Glomerular visceral epithelial cell (primary cell): ENCODE measurements at regions not wholly inside any gene's neighbourhood (a gene's known extent, or its start where the extent isn't known, plus 50 kb on each side); places are given as distances from the start of the nearest gene placed in this dataset.
"Not testable (repeated sequence)": the region's sequence is repeated elsewhere in the genome, so short reads cannot be mapped to it uniquely, and the experiment has no call there.

Source experiments
- DNase-seq: peaks from one replicate; pipeline ENCODE4 v3.0.0-alpha.2; 2016; ENCODE audit errors: extremely low spot score

GRCh38 chr16:9340526-9341256 lies 249.2 kb downstream of the HAPSTR1 start:
- no peak for DNase-seq

DNA sequence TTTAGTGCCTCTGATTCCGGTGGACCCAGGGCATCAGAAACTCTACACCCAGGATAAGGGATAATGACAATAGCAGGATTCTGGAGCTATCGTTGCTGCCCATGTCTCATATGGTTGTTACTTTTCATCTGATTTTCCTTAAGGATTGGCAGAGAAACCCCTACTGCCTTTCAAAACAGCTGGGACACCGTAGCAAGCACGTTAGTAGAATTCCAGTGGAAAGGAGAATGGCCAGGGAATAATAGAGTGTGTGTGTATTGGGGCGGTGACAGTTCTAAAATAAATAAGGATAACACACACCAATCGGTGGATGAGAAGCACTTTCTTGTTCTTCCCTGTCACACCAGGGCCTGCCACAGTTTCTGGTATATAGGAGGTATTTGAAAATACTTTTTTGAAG lies 251.8 kb downstream of the HAPSTR1 start:
- DNase-seq = no peak

- DNase-seq = no peak
Measured at GRCh38 chr16:9344508-9344907, 253.1 kb downstream of the HAPSTR1 start.

DNA sequence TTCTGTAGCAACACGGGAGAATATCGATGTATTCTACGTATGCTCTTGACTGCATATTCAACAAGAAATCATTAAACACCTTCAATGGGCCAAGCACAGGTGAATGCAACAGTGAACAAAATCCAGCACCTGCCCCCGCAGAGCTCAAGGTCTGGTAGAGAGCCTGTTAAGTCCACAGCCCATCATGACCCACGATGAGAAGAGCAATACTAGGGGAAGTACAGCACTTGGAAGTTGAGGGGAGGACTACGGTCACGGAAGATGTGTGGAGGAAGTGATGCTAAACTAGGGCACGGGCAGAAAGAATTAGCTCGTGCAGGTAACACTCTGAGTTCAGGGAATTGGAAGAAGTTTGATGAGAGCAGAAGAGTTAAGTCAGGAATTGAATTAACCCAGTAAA lies 253.6 kb downstream of the HAPSTR1 start:
- DNase-seq = no peak

- DNase-seq = no peak
Measured at GRCh38 chr16:9345880-9346279, 254.4 kb downstream of the HAPSTR1 start.

DNA sequence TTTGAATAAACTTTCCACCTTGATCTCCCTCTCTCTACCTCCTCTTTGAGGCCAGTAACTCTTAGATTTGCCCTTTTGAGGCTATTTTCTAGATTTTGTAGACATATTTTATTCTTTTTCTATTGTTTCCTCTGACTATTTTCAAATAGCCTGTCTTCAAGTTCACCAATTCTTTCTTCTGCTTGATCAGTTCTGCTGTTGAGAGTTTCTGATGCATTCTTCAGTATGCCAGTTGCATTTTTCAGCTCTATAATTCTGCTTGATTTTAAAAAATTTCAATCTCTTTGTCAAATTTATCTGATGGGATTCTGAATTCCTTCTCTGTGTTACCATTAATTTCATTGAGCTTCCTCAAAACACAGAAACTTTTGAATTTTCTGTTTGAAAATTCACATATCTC lies 257.5 kb downstream of the HAPSTR1 start:
- no peak for DNase-seq

GRCh38 chr16:9349373-9349960 lies 258.0 kb downstream of the HAPSTR1 start:
- not testable (repeated sequence) for DNase-seq

GRCh38 chr16:9350119-9350799 lies 258.8 kb downstream of the HAPSTR1 start:
- not testable (repeated sequence) for DNase-seq

GRCh38 chr16:9351440-9351839 lies 260.0 kb downstream of the HAPSTR1 start:
- DNase-seq = no peak

- DNase-seq = no peak
Measured at GRCh38 chr16:9351841-9352434, 260.5 kb downstream of the HAPSTR1 start.

- DNase-seq = no peak
Measured at GRCh38 chr16:9357829-9358228, 266.4 kb downstream of the HAPSTR1 start.

- no peak for DNase-seq
Measured at GRCh38 chr16:9360075-9360474, 268.6 kb downstream of the HAPSTR1 start.

GRCh38 chr16:9362050-9362449 lies 270.6 kb downstream of the HAPSTR1 start:
- no peak for DNase-seq

- DNase-seq = no peak
Measured at GRCh38 chr16:9362604-9363003, 271.2 kb downstream of the HAPSTR1 start.

- no peak for DNase-seq
Measured at GRCh38 chr16:9363520-9363919, 272.1 kb downstream of the HAPSTR1 start.

GRCh38 chr16:9364721-9365369 lies 273.4 kb downstream of the HAPSTR1 start:
- DNase-seq = no peak

DNA sequence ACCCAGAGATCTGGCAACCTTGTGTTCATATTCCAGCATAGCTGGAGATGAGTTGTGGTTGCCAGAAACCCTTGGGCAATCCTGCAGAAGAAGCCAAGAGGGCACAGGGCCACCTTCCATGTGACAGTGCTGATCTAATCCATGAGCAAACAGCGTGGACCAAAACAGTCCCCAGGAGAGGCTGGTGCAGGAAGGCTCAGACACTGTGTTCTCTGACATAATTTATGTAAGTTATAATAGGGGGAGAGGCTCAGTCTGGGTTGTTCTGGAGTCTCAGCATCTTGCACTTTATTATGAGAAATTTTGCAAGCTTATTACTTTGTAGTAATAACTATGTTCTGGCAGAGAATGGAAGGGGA lies 273.9 kb downstream of the HAPSTR1 start:
- DNase-seq = no peak

DNA sequence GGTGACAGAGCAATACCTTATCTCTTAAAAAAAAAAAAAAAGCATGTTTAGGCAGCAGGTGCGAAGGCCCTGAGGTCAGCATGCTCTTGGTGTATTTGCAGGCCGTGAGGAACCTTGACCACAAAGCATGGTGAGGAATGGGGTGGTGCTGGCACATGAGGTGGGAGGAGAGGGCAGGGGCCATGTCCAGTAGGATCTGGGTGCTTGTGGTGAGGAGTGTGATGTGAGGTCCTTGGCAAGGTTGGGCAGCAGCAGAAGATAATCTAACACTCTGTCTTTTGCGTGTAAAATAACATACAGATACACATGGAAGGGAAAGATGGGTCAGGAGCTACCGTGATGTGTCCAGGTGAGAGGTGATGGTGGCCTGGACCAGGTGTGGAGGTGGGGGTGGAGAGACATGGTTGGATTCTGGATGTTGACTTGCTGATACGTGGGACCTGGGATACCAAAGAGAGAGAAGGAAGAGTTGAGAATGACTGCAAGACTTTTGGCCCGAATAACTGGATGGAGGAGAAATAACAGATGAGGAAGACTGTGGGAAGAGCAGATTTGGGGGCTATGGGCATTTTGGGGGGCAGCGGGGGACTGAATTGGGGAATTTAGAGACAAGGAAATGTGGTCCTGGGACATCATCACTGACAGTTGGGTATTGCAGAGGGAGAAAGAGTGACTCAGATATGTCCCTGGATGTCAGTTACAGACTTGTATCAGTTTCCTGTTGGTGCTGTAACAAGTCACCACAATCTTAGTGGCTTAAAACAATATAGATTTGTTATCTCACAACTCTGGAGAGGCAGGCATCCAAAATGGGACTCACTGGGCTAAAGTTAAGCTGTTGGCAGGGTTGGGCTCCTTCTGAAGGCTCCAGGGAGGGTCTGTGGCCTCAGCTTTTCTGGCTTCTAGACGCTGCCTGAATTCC lies 274.9 kb downstream of the HAPSTR1 start:
- DNase-seq = no peak

- DNase-seq = no peak
Measured at GRCh38 chr16:9370061-9370491, 278.6 kb downstream of the HAPSTR1 start.

DNA sequence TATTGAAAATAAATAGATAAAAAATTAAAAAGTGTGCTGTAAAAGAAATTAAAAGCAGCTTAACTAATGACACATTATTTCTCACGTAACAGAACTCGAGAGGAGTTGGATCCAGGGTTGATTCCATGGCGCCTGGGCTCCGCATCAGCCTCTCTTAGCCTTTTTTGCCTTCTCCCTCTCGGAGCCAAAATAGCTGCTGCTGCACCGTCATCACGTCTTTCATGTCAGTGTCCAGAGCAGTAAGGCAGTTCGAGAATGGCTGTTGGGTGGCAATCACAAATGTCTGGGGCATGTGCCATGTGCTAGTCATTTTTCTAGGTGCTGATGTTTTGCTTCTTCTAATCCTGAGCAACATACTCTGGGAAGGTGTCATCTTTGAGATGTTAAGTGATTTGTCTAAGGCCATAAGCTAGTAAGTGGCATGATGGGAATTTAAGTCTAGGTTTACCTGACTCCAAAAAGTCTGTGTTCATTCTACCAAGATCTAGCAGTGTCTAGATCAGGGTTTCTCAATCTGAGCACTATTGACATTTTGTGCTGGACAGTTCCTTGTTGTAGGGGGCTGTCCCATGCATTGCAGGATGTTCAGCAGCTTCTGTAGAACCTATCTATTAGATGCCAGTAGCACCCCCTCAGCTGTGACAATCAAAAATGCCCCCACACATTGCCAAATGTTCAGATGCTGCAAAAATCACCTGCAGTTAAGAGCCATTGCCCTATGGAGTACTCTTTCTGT lies 280.4 kb downstream of the HAPSTR1 start:
- DNase-seq = no peak
